ENCODE measurements at regions not wholly inside any gene's neighbourhood (a gene's known extent, or its start where the extent isn't known, plus 50 kb on each side); places are given as distances from the start of the nearest gene placed in this dataset.

DNA sequence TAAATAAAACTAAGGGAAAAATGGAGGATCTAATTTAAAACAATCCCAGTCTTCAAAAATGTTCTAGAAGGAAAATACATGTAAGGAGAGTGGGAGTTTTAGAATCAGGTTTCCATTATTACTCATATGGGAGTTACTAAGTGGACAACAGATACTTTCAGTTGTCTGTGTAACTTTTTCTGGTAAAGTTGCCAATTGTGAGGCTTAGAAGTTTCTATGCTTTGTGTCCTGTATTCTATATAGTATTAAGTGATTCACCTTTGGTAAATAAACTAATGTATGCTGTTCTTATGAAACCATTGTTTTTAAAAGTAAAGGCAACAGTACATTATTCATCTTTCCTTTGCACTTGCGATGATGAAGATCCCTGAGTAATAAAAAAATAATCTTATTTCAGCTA is 274.9 kb downstream of the NR4A2 start:
- TF ChIP-seq EZH2phosphoT487 (IDR thresholded peaks at IDR 0.05; ENCODE audit: borderline replicate concordance, low read depth, low read length), result no peak
- TF ChIP-seq, protein P1, sequence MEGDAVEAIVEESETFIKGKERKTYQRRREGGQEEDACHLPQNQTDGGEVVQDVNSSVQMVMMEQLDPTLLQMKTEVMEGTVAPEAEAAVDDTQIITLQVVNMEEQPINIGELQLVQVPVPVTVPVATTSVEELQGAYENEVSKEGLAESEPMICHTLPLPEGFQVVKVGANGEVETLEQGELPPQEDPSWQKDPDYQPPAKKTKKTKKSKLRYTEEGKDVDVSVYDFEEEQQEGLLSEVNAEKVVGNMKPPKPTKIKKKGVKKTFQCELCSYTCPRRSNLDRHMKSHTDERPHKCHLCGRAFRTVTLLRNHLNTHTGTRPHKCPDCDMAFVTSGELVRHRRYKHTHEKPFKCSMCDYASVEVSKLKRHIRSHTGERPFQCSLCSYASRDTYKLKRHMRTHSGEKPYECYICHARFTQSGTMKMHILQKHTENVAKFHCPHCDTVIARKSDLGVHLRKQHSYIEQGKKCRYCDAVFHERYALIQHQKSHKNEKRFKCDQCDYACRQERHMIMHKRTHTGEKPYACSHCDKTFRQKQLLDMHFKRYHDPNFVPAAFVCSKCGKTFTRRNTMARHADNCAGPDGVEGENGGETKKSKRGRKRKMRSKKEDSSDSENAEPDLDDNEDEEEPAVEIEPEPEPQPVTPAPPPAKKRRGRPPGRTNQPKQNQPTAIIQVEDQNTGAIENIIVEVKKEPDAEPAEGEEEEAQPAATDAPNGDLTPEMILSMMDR (conservative IDR thresholded peaks at IDR 0.05; ENCODE audit: low read length), result no peak
